Neural cell (in vitro differentiated cells): ENCODE measurements at regions not wholly inside any gene's neighbourhood (a gene's known extent, or its start where the extent isn't known, plus 50 kb on each side); places are given as distances from the start of the nearest gene placed in this dataset.

Experiments
- EP300 ChIP-seq: fragments of 450-650 bp; conservative IDR thresholded peaks from 2 replicates; pipeline ENCODE4 v1.6.1; 2014; ENCODE audit warnings: antibody characterized with exemption, mild to moderate bottlenecking, moderate library complexity; ENCODE audit not compliant: poor library complexity, severe bottlenecking
- EZH2 ChIP-seq: fragments of 200-600, 300-800 bp; shearing (Covaris generic), sonication (generic); IDR thresholded peaks from 2 replicates; pipeline ENCODE4 v1.6.1; 2014; ENCODE audit warnings: antibody characterized with exemption, low read length, borderline replicate concordance, mild to moderate bottlenecking; ENCODE audit not compliant: insufficient read depth, poor library complexity, severe bottlenecking
- MXI1 ChIP-seq: fragments of 450-650 bp; conservative IDR thresholded peaks from 2 replicates; pipeline ENCODE4 v1.6.1; 2014; ENCODE audit warnings: antibody characterized with exemption, mild to moderate bottlenecking; ENCODE audit not compliant: poor library complexity, severe bottlenecking
- POLR2AphosphoS5 ChIP-seq: IDR thresholded peaks from 2 replicates; pipeline ENCODE4 v1.6.1; 2012
- RAD21 ChIP-seq: fragments of 450-650 bp; conservative IDR thresholded peaks from 2 replicates; pipeline ENCODE4 v1.6.1; 2014; ENCODE audit warnings: antibody characterized with exemption, mild to moderate bottlenecking, moderate library complexity
- SMC3 ChIP-seq: fragments of 450-650 bp; conservative IDR thresholded peaks from 2 replicates; pipeline ENCODE4 v1.6.1; 2014; ENCODE audit warnings: antibody characterized with exemption, mild to moderate bottlenecking, moderate library complexity; ENCODE audit not compliant: poor library complexity
- TAF1 ChIP-seq: IDR thresholded peaks from 2 replicates; pipeline ENCODE4 v1.6.1; 2012; ENCODE audit warnings: low read depth
- TF ChIP-seq, protein P1 (sequence below): fragments of 450-650 bp; IDR thresholded peaks from 2 replicates; pipeline ENCODE4 v1.5.1; 2014; ENCODE audit warnings: antibody characterized with exemption, mild to moderate bottlenecking, moderate library complexity; ENCODE audit not compliant: poor library complexity, severe bottlenecking
- TF ChIP-seq, protein P2 (sequence below): IDR thresholded peaks from 2 replicates; pipeline ENCODE4 v1.6.1; 2012; ENCODE audit warnings: borderline replicate concordance

- TF ChIP-seq, protein P1, sequence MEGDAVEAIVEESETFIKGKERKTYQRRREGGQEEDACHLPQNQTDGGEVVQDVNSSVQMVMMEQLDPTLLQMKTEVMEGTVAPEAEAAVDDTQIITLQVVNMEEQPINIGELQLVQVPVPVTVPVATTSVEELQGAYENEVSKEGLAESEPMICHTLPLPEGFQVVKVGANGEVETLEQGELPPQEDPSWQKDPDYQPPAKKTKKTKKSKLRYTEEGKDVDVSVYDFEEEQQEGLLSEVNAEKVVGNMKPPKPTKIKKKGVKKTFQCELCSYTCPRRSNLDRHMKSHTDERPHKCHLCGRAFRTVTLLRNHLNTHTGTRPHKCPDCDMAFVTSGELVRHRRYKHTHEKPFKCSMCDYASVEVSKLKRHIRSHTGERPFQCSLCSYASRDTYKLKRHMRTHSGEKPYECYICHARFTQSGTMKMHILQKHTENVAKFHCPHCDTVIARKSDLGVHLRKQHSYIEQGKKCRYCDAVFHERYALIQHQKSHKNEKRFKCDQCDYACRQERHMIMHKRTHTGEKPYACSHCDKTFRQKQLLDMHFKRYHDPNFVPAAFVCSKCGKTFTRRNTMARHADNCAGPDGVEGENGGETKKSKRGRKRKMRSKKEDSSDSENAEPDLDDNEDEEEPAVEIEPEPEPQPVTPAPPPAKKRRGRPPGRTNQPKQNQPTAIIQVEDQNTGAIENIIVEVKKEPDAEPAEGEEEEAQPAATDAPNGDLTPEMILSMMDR, result no peak
- TF ChIP-seq, protein P2, sequence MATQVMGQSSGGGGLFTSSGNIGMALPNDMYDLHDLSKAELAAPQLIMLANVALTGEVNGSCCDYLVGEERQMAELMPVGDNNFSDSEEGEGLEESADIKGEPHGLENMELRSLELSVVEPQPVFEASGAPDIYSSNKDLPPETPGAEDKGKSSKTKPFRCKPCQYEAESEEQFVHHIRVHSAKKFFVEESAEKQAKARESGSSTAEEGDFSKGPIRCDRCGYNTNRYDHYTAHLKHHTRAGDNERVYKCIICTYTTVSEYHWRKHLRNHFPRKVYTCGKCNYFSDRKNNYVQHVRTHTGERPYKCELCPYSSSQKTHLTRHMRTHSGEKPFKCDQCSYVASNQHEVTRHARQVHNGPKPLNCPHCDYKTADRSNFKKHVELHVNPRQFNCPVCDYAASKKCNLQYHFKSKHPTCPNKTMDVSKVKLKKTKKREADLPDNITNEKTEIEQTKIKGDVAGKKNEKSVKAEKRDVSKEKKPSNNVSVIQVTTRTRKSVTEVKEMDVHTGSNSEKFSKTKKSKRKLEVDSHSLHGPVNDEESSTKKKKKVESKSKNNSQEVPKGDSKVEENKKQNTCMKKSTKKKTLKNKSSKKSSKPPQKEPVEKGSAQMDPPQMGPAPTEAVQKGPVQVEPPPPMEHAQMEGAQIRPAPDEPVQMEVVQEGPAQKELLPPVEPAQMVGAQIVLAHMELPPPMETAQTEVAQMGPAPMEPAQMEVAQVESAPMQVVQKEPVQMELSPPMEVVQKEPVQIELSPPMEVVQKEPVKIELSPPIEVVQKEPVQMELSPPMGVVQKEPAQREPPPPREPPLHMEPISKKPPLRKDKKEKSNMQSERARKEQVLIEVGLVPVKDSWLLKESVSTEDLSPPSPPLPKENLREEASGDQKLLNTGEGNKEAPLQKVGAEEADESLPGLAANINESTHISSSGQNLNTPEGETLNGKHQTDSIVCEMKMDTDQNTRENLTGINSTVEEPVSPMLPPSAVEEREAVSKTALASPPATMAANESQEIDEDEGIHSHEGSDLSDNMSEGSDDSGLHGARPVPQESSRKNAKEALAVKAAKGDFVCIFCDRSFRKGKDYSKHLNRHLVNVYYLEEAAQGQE, result no peak
- TF ChIP-seq POLR2AphosphoS5 (no peak), RAD21 (no peak), EZH2 (no peak), TAF1 (no peak), EP300 (no peak), MXI1 (no peak), SMC3 (no peak)
Measured at GRCh38 chr15:66855041-66855440, 153.0 kb downstream of the SMAD6 start.
